A673 (cell line): ENCODE measurements at regions not wholly inside any gene's neighbourhood (a gene's known extent, or its start where the extent isn't known, plus 50 kb on each side); places are given as distances from the start of the nearest gene placed in this dataset.

Experiments
- CTCF ChIP-seq: fragments of 300-800, 200-600 bp; sonication (generic); conservative IDR thresholded peaks from 2 replicates; pipeline ENCODE4 v1.5.1; 2017; ENCODE audit warnings: low read depth, mild to moderate bottlenecking, antibody characterized with exemption, low read length, moderate library complexity, mixed read lengths
- EZH2 ChIP-seq: fragments of 200-600 bp; sonication (generic); IDR thresholded peaks from 2 replicates; pipeline ENCODE4 v1.6.1; 2017; ENCODE audit warnings: borderline replicate concordance, low read depth, mild to moderate bottlenecking, mixed read lengths, antibody characterized with exemption, low read length; ENCODE audit not compliant: poor library complexity, severe bottlenecking

GRCh38 chr12:87439990-87440827, 589.0 kb downstream of the C12orf50 start:
- no peak for TF ChIP-seq CTCF
- no peak for TF ChIP-seq EZH2
